PC-3 (cell line): ENCODE measurements at regions not wholly inside any gene's neighbourhood (a gene's known extent, or its start where the extent isn't known, plus 50 kb on each side); places are given as distances from the start of the nearest gene placed in this dataset.

Experiments used
- ATAC-seq: fragments of 200-7000 bp; cut with Tn5 transposase; 2 replicates; pipeline ENCODE4 v1.9.1; 2020; ENCODE audit warnings: mild to moderate bottlenecking, moderate library complexity
- BruUV-seq: library from RNA; stranded (reverse); fragments of 400-500 nt; replicated peaks from 2 replicates; lab custom pipeline; 2021; lab: Mats Ljungman, UMichigan
- CTCF ChIA-PET: fragments of 300-600 bp; sonication (Branson Sonifier 250); formaldehyde crosslinking; loops from one replicate; lab custom pipeline; 2022; ENCODE audit warnings: antibody characterized with exemption; lab: Charles Lee
- POLR2A ChIA-PET: fragments of 300-600 bp; sonication (Branson Sonifier 250); formaldehyde crosslinking; loops from one replicate; lab custom pipeline; 2022; ENCODE audit warnings: antibody characterized with exemption; ENCODE audit not compliant: unreplicated experiment; lab: Charles Lee
- DNase-seq: peaks from one replicate; pipeline ENCODE4 v3.0.0-alpha.2; 2015
- H2AFZ ChIP-seq: fragments of 300-600 bp; sonication (generic); 2 replicates; pipeline ENCODE4 v1.6.0; 2016; ENCODE audit warnings: antibody characterized with exemption, low read length
- H3F3A ChIP-seq: fragments of 300-600 bp; sonication (generic); one replicate; pipeline ENCODE4 v1.6.0; 2017; ENCODE audit warnings: antibody characterized with exemption, low read length, control low read depth, mild to moderate bottlenecking; ENCODE audit not compliant: unreplicated experiment
- H3K27ac ChIP-seq: fragments of 300-600 bp; sonication (generic); 2 replicates; pipeline ENCODE4 v1.5.1; 2016; ENCODE audit warnings: mild to moderate bottlenecking, low read length
- H3K27me3 ChIP-seq: fragments of 300-600 bp; sonication (generic); 2 replicates; pipeline ENCODE4 v1.6.1; 2016; ENCODE audit warnings: low read length, mixed read lengths
- H3K36me3 ChIP-seq: fragments of 300-600 bp; sonication (generic); 2 replicates; pipeline ENCODE4 v1.6.1; 2016; ENCODE audit warnings: low read depth, mixed run types, low read length, mixed read lengths
- H3K4me1 ChIP-seq: fragments of 300-600 bp; sonication (generic); 2 replicates; pipeline ENCODE4 v1.5.1; 2016; ENCODE audit warnings: low read length; ENCODE audit not compliant: insufficient read depth
- H3K4me2 ChIP-seq: fragments of 300-600 bp; sonication (generic); 2 replicates; pipeline ENCODE4 v1.6.0; 2016; ENCODE audit warnings: low read length
- H3K4me3 ChIP-seq: fragments of 300-600 bp; sonication (generic); 2 replicates; pipeline ENCODE4 v1.5.1; 2016; ENCODE audit warnings: mild to moderate bottlenecking, low read length, mixed read lengths
- H3K79me2 ChIP-seq: fragments of 300-600 bp; sonication (generic); 2 replicates; pipeline ENCODE4 v1.6.1; 2017; ENCODE audit warnings: low read length, mixed read lengths
- H3K9ac ChIP-seq: fragments of 300-600 bp; sonication (generic); 2 replicates; pipeline ENCODE4 v1.6.0; 2016; ENCODE audit warnings: mild to moderate bottlenecking, low read length
- H3K9me2 ChIP-seq: fragments of 300-600 bp; sonication (generic); replicated peaks from 2 replicates; pipeline ENCODE4 v1.6.1; 2016; ENCODE audit warnings: mixed run types, low read length, mixed read lengths
- H3K9me3 ChIP-seq: fragments of 300-600 bp; sonication (generic); 2 replicates; pipeline ENCODE4 v1.6.1; 2016; ENCODE audit warnings: low read length, mixed read lengths
- H4K20me1 ChIP-seq: fragments of 300-600 bp; sonication (generic); 2 replicates; pipeline ENCODE4 v1.6.1; 2016; ENCODE audit warnings: low read length, mixed read lengths
- EZH2 ChIP-seq: fragments of 300-600 bp; sonication (generic); IDR thresholded peaks from one replicate; pipeline ENCODE4 v1.6.1; 2017; ENCODE audit warnings: antibody characterized with exemption, mild to moderate bottlenecking, low read length; ENCODE audit not compliant: unreplicated experiment
- EZH2phosphoT487 ChIP-seq: fragments of 300-600 bp; sonication (generic); IDR thresholded peaks from 2 replicates; pipeline ENCODE4 v1.6.1; 2018; ENCODE audit warnings: mild to moderate bottlenecking, antibody characterized with exemption, low read length, borderline replicate concordance
- intact Hi-C: fragments of 100-400 bp; cut with micrococcal nuclease; formaldehyde crosslinking; loops from 2 replicates; pipeline ENCODE4 v1.9.0; 2023
- TF ChIP-seq, protein P1 (sequence below): fragments of 300-600 bp; sonication (generic); conservative IDR thresholded peaks from 2 replicates; pipeline ENCODE4 v1.5.1; 2017; ENCODE audit warnings: antibody characterized with exemption, low read depth, mild to moderate bottlenecking, low read length

DNA sequence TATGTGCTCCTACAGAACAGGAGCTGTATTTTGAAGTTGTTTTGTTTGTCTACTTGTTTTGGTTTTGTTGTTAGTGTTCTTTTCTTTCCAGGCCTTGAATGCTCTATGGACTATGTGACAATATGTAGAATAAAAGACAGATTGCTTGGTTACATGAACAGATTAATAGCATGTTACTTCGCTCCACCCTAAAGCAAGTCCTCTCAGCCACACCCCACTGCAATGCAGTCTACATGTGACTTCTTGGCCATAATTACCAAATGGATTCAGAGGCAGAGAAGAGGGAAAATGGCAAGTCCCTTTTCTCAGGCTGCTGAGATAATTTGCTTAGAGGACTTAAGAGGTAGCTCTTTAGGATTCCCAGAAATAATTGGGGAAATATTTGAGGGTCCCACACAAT lies 123.2 kb upstream of the CYP1B1 start:
- DNase-seq (no peak), ATAC-seq (no peak)
- no peaks in the 10 kb centered on the region for H3K9me2 ChIP-seq
- no peak overlapping the region for H3K4me2 ChIP-seq
- POLR2A ChIA-PET: no interaction called here
- TF ChIP-seq EZH2phosphoT487: no peak
- TF ChIP-seq, protein P1, sequence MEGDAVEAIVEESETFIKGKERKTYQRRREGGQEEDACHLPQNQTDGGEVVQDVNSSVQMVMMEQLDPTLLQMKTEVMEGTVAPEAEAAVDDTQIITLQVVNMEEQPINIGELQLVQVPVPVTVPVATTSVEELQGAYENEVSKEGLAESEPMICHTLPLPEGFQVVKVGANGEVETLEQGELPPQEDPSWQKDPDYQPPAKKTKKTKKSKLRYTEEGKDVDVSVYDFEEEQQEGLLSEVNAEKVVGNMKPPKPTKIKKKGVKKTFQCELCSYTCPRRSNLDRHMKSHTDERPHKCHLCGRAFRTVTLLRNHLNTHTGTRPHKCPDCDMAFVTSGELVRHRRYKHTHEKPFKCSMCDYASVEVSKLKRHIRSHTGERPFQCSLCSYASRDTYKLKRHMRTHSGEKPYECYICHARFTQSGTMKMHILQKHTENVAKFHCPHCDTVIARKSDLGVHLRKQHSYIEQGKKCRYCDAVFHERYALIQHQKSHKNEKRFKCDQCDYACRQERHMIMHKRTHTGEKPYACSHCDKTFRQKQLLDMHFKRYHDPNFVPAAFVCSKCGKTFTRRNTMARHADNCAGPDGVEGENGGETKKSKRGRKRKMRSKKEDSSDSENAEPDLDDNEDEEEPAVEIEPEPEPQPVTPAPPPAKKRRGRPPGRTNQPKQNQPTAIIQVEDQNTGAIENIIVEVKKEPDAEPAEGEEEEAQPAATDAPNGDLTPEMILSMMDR: no peak
- no peak for TF ChIP-seq EZH2
- no peak overlapping the region for H2AFZ ChIP-seq
- H4K20me1 ChIP-seq: no peaks in the 10 kb centered on the region
- no peak overlapping the region for H3K27ac ChIP-seq
- intact Hi-C loops: no loop called here
- no peaks in the 10 kb centered on the region for H3F3A ChIP-seq
- CTCF ChIA-PET: no interaction called here
- no TSS peak for BruUV-seq
- H3K4me1 ChIP-seq: peaks cover 11% of the 10 kb centered on the region
- H3K9ac ChIP-seq: no peak overlapping the region
- H3K9me3 ChIP-seq: no peaks in the 10 kb centered on the region
- no peaks in the 10 kb centered on the region for H3K27me3 ChIP-seq
- no peaks in the 10 kb centered on the region for H3K79me2 ChIP-seq
- no peaks in the 10 kb centered on the region for H3K36me3 ChIP-seq
- no peak overlapping the region for H3K4me3 ChIP-seq

DNA sequence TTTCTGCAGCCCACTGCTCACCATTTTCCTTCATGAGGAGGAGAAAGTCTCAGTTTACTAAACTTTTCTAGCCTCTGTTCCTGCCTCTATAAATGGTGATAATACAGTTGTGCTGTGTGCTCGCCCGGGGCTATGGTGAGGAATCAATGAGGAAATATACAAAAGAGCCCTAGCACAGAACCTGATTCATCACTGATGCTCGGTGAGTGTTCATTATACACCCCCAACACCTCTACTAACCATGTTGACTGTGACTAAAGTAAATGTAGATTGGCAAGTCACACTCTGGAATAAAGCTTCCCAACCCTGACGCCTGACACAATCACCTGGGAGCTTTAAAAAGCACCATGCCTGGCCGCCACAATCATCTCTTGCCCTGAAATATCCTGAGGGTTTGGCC lies 118.8 kb upstream of the CYP1B1 start:
- no peaks in the 10 kb centered on the region for H3K27me3 ChIP-seq
- ChIA-PET POLR2A (interaction anchor here (0.7 kb wide), 1 partner anchor 103 kb away, joined by 4 read pairs; no protein-coding TSS in a partner anchor), CTCF (no interaction called here)
- H3K4me3 ChIP-seq: no peak overlapping the region
- no peak overlapping the region for H2AFZ ChIP-seq
- no peaks in the 10 kb centered on the region for H3K36me3 ChIP-seq
- H3K9ac ChIP-seq: no peak overlapping the region
- H3F3A ChIP-seq: no peaks in the 10 kb centered on the region
- H3K79me2 ChIP-seq: no peaks in the 10 kb centered on the region
- DNase-seq: peak; percentile 22
- no peak for TF ChIP-seq EZH2phosphoT487
- TF ChIP-seq, protein P1: no peak
- TF ChIP-seq EZH2: no peak
- BruUV-seq: no TSS peak
- intact Hi-C loops: no loop called here
- no peaks in the 10 kb centered on the region for H3K9me3 ChIP-seq
- H3K4me2 ChIP-seq: no peak overlapping the region
- H3K4me1 ChIP-seq: peaks cover 9% of the 10 kb centered on the region
- no peaks in the 10 kb centered on the region for H4K20me1 ChIP-seq
- ATAC-seq: no peak
- no peak overlapping the region for H3K27ac ChIP-seq
- H3K9me2 ChIP-seq: no peaks in the 10 kb centered on the region

DNA sequence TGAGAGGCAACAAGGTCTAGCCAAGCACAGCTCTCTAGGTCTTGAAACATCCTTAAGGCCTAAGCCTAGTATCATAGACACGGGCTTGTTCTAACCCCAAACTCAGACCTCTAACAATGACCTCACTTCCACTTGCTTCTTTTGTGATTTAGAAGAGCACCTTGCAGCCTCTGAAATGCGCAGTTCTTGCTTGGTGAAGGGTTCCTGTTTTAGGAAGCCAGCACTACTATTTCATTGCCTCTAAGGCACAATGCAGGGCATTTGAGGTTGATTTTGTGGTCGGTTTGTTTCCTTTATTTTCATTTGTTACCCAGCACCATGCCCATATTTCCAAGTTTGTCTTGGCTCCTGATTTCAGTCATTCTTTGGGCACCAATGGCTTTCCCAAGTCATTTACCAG lies 117.0 kb upstream of the CYP1B1 start:
- no peaks in the 10 kb centered on the region for H3F3A ChIP-seq
- ChIA-PET POLR2A (no interaction called here), CTCF (no interaction called here)
- H3K79me2 ChIP-seq: no peaks in the 10 kb centered on the region
- no peaks in the 10 kb centered on the region for H3K9me3 ChIP-seq
- H3K9me2 ChIP-seq: no peaks in the 10 kb centered on the region
- no peak overlapping the region for H3K4me3 ChIP-seq
- no peak overlapping the region for H3K27ac ChIP-seq
- BruUV-seq: no TSS peak
- H4K20me1 ChIP-seq: no peaks in the 10 kb centered on the region
- DNase-seq (no peak), ATAC-seq (no peak)
- no peak overlapping the region for H3K4me2 ChIP-seq
- no peaks in the 10 kb centered on the region for H3K27me3 ChIP-seq
- peaks cover 9% of the 10 kb centered on the region for H3K4me1 ChIP-seq
- no peak overlapping the region for H2AFZ ChIP-seq
- TF ChIP-seq EZH2phosphoT487 (no peak), EZH2 (no peak)
- TF ChIP-seq, protein P1: no peak
- intact Hi-C loops: no loop called here
- no peaks in the 10 kb centered on the region for H3K36me3 ChIP-seq
- H3K9ac ChIP-seq: no peak overlapping the region
